ENCODE measurements at regions not wholly inside any gene's neighbourhood (a gene's known extent, or its start where the extent isn't known, plus 50 kb on each side); places are given as distances from the start of the nearest gene placed in this dataset.

- DNase-seq = no peak
- intact Hi-C loops (cut with DNase I; ENCODE audit: low total_unique reads) = no loop called here
Measured at GRCh38 chr2:34050413-34050812, 451.3 kb upstream of the FAM98A start.

GRCh38 chr2:34045101-34045655 is 446.1 kb upstream of the FAM98A start:
- TF ChIP-seq CTCF (IDR thresholded peaks at IDR 0.05) = no peak
- Histone ChIP-seq H3K4me1 (no peaks in the 10 kb centered on the region), H3K36me3 (no peaks in the 10 kb centered on the region), H3K9me3 (no peaks in the 10 kb centered on the region), H3K27me3 (no peaks in the 10 kb centered on the region), H3K4me3 (no peak overlapping the region), H3K27ac (no peak overlapping the region)
- intact Hi-C loops (cut with DNase I; ENCODE audit: low total_unique reads) = no loop called here
- DNase-seq = no peak

More at GRCh38 chr2:34050413-34050812, 451.3 kb upstream of the FAM98A start:
- H3K27ac ChIP-seq = no peak overlapping the region
- no peaks in the 10 kb centered on the region for H3K4me1 ChIP-seq
- H3K36me3 ChIP-seq = no peaks in the 10 kb centered on the region
- H3K4me3 ChIP-seq = no peak overlapping the region
- no peak for TF ChIP-seq CTCF (IDR thresholded peaks at IDR 0.05)
- H3K9me3 ChIP-seq = no peaks in the 10 kb centered on the region
- H3K27me3 ChIP-seq = no peaks in the 10 kb centered on the region

DNA sequence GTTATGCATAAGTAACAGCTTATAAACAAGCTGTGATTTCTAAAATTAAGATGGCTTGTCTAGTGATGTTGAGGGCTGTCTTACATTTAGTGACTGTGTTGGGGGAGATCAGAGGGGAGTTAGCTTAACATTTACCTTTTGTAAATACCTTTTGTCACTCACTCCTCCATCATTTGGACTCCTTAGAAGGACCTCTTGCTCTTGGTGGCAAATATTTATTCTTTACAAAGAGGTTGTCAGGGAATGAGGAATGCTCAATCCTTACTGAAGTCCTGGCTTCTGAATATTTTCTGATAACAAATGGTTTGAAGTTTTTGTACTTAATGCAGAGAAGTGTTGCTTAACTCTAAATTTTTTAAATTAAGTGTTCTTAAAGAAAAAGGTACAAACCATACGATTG is 438.8 kb upstream of the FAM98A start:
- H3K27me3 ChIP-seq = no peaks in the 10 kb centered on the region
- no peaks in the 10 kb centered on the region for H3K36me3 ChIP-seq
- no peaks in the 10 kb centered on the region for H3K9me3 ChIP-seq
- no peak overlapping the region for H3K27ac ChIP-seq
- no peak for DNase-seq
- no peak overlapping the region for H3K4me3 ChIP-seq
- intact Hi-C loops (cut with DNase I; ENCODE audit: low total_unique reads) = no loop called here
- no peaks in the 10 kb centered on the region for H3K4me1 ChIP-seq
- TF ChIP-seq POLR2A (IDR thresholded peaks at IDR 0.05) (no peak), CTCF (IDR thresholded peaks at IDR 0.05) (no peak)

DNA sequence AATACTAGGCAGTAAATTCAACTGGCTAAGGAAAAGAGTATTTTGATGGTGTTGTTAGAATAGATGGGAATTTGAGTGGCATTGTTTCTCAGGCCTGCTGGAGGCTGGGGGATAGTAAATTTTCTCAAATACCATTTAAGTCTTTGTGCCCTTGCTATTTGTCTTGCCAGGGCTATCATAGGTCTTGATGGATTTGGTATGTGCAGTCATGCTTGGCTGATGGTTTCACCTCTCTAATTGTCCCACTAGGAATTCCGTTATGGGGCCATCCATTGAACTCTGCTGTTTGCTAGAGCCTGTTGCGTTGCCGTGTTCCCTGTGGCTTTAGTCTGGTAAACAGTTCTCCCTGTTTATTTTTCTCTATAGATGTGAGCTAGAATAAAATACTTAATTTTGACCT is 438.1 kb upstream of the FAM98A start:
- TF ChIP-seq CTCF (IDR thresholded peaks at IDR 0.05) (no peak), POLR2A (IDR thresholded peaks at IDR 0.05) (no peak)
- H3K4me1 ChIP-seq = no peaks in the 10 kb centered on the region
- intact Hi-C loops (cut with DNase I; ENCODE audit: low total_unique reads) = no loop called here
- H3K36me3 ChIP-seq = no peaks in the 10 kb centered on the region
- no peak overlapping the region for H3K27ac ChIP-seq
- no peak for DNase-seq
- H3K4me3 ChIP-seq = no peak overlapping the region
- H3K9me3 ChIP-seq = no peaks in the 10 kb centered on the region
- H3K27me3 ChIP-seq = no peaks in the 10 kb centered on the region

- TF ChIP-seq CTCF (IDR thresholded peaks at IDR 0.05) (no peak), POLR2A (IDR thresholded peaks at IDR 0.05) (no peak)
- Histone ChIP-seq H3K9me3 (no peaks in the 10 kb centered on the region), H3K4me1 (no peaks in the 10 kb centered on the region), H3K36me3 (no peaks in the 10 kb centered on the region), H3K4me3 (no peak overlapping the region), H3K27me3 (no peaks in the 10 kb centered on the region), H3K27ac (no peak overlapping the region)
- intact Hi-C loops (cut with DNase I; ENCODE audit: low total_unique reads) = no loop called here
- DNase-seq = no peak
Measured at GRCh38 chr2:34031097-34031496, 432.0 kb upstream of the FAM98A start.

Measured in uterus (tissue), 3 donors.